ENCODE measurements at regions not wholly inside any gene's neighbourhood (a gene's known extent, or its start where the extent isn't known, plus 50 kb on each side); places are given as distances from the start of the nearest gene placed in this dataset.

DNA sequence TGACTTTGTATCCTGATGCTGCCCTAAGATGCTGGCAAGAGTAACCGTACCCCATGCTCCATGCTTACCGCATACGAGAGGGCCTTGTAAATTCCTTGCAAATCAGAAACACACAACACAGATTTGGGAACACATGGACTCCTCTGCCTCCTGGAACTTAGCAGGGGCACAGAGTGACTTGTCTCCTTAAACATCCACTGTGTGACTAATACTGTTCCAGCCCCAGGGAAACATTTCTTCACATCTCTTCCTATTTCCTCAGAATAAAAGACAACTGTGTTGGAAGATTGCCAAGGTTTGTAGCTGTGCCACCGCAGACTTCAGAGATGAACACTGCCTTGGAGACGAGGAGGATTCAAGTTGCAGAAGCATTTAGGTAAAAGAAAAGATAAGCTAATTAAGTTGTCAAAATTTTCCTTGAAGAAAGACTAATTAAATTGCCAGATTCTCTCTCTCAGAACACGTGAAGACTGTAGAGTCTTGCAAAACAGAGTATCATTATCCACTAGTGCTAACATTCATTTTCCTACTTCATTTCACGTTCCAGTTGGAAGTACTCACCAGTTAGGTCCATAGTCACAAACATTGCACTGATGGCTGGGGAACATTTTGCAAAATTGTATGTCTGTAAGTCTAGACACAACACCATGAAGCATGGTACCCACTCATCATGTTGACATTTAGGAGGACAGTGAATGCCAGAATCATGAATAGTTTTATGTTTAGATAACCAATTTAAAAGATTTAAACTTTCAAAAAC is 188.8 kb downstream of the TSN start:
- no peak overlapping the region for H3K27ac ChIP-seq (replicated peaks)
- no peak for TF ChIP-seq POLR2AphosphoS5 (IDR thresholded peaks at IDR 0.05; ENCODE audit: low read depth)
- TF ChIP-seq SPI1 (IDR thresholded peaks at IDR 0.05; ENCODE audit: borderline replicate concordance, low read depth): no peak
- TF ChIP-seq, protein P1, sequence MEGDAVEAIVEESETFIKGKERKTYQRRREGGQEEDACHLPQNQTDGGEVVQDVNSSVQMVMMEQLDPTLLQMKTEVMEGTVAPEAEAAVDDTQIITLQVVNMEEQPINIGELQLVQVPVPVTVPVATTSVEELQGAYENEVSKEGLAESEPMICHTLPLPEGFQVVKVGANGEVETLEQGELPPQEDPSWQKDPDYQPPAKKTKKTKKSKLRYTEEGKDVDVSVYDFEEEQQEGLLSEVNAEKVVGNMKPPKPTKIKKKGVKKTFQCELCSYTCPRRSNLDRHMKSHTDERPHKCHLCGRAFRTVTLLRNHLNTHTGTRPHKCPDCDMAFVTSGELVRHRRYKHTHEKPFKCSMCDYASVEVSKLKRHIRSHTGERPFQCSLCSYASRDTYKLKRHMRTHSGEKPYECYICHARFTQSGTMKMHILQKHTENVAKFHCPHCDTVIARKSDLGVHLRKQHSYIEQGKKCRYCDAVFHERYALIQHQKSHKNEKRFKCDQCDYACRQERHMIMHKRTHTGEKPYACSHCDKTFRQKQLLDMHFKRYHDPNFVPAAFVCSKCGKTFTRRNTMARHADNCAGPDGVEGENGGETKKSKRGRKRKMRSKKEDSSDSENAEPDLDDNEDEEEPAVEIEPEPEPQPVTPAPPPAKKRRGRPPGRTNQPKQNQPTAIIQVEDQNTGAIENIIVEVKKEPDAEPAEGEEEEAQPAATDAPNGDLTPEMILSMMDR (IDR thresholded peaks at IDR 0.05; ENCODE audit: insufficient read depth, low read length): no peak
- no peak overlapping the region for H3K4me3 ChIP-seq (replicated peaks; ENCODE audit: insufficient read depth, low read length)
- no peaks in the 10 kb centered on the region for H3K27me3 ChIP-seq (ENCODE audit: insufficient read depth, poor library complexity, severe bottlenecking)
- DNase-seq (ENCODE audit: low read depth in 1 of 2, low spot score in 1 of 2): peak; percentile 29 to 32

DNA sequence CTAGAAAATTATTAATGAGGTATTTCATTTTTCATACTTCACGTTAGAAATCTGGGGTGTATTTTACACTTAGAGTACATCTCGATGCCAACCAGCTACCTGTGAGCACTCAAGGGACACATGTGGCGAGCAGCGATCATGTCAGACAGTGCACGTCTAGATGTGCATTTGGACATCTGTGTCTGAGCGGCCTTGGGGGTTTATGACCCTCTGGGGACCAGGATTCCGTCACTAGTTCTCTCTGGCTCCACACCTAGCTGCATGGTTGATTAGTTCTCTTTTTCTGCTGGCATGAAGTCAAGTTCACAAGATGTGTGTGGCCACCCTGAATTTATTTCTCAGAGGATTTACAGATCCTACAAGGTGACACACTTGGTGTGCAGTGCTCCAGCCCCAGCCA is 192.2 kb downstream of the TSN start:
- Histone ChIP-seq H3K4me3 (replicated peaks; ENCODE audit: insufficient read depth, low read length) (no peak overlapping the region), H3K27me3 (ENCODE audit: insufficient read depth, poor library complexity, severe bottlenecking) (no peaks in the 10 kb centered on the region), H3K27ac (replicated peaks) (no peak overlapping the region)
- TF ChIP-seq SPI1 (IDR thresholded peaks at IDR 0.05; ENCODE audit: borderline replicate concordance, low read depth): no peak
- DNase-seq (ENCODE audit: low read depth in 1 of 2, low spot score in 1 of 2): no peak

DNA sequence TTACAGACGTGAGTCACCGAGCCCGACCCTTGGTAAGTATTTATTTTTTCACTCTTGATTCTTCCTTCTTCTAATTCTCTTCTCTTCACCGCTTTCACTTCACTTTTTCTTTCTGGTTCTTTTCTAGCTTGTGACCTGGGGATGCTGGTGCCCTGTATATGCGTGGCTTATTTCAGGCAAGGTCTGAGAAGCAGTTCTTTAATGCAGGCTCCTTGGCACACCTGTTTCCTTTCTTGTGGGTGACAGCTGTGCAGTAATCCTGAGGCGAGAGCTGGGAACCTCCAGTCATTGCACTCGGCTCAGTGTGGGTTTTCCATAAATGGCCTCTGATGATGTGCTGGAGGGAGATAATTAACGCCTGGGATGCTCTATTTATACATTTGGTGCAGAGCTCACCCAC is 193.8 kb downstream of the TSN start:
- Histone ChIP-seq H3K4me3 (replicated peaks; ENCODE audit: insufficient read depth, low read length) (no peak overlapping the region), H3K27ac (replicated peaks) (no peak overlapping the region), H3K27me3 (ENCODE audit: insufficient read depth, poor library complexity, severe bottlenecking) (no peaks in the 10 kb centered on the region)
- TF ChIP-seq SPI1 (IDR thresholded peaks at IDR 0.05; ENCODE audit: borderline replicate concordance, low read depth) (no peak), POLR2AphosphoS5 (IDR thresholded peaks at IDR 0.05; ENCODE audit: low read depth) (no peak), GABPA (IDR thresholded peaks at IDR 0.05; ENCODE audit: low read depth) (no peak)
- TF ChIP-seq, protein P2, sequence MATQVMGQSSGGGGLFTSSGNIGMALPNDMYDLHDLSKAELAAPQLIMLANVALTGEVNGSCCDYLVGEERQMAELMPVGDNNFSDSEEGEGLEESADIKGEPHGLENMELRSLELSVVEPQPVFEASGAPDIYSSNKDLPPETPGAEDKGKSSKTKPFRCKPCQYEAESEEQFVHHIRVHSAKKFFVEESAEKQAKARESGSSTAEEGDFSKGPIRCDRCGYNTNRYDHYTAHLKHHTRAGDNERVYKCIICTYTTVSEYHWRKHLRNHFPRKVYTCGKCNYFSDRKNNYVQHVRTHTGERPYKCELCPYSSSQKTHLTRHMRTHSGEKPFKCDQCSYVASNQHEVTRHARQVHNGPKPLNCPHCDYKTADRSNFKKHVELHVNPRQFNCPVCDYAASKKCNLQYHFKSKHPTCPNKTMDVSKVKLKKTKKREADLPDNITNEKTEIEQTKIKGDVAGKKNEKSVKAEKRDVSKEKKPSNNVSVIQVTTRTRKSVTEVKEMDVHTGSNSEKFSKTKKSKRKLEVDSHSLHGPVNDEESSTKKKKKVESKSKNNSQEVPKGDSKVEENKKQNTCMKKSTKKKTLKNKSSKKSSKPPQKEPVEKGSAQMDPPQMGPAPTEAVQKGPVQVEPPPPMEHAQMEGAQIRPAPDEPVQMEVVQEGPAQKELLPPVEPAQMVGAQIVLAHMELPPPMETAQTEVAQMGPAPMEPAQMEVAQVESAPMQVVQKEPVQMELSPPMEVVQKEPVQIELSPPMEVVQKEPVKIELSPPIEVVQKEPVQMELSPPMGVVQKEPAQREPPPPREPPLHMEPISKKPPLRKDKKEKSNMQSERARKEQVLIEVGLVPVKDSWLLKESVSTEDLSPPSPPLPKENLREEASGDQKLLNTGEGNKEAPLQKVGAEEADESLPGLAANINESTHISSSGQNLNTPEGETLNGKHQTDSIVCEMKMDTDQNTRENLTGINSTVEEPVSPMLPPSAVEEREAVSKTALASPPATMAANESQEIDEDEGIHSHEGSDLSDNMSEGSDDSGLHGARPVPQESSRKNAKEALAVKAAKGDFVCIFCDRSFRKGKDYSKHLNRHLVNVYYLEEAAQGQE (IDR thresholded peaks at IDR 0.05; ENCODE audit: insufficient replicate concordance, low read depth): no peak
- TF ChIP-seq, protein P1 (IDR thresholded peaks at IDR 0.05; ENCODE audit: insufficient read depth, low read length): no peak
- no peak for DNase-seq (ENCODE audit: low read depth in 1 of 2, low spot score in 1 of 2)

DNA sequence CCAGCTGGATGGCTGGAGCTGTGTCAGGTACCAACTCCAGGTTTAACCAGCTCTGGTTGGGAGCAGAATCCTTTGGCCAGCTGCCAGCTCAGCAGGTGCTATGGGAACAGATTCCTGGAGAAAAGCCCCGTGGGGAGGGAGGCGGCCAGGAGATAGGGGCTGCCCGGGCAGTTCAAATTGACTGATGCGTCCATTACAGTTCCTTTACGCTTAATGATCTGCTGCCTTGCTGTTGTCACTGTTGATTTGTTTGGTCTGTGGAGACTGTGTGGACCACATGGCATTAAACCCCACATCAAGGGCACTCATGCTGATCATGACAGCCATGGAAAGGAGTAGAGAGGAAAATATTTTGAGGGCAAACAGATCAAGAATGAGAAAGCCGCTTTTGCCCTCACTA is 200.0 kb downstream of the TSN start:
- no peak overlapping the region for H3K4me3 ChIP-seq (replicated peaks; ENCODE audit: insufficient read depth, low read length)
- DNase-seq (ENCODE audit: low read depth in 1 of 2, low spot score in 1 of 2): no peak
- no peak for TF ChIP-seq POLR2AphosphoS5 (IDR thresholded peaks at IDR 0.05; ENCODE audit: low read depth)
- TF ChIP-seq, protein P2 (IDR thresholded peaks at IDR 0.05; ENCODE audit: insufficient replicate concordance, low read depth): no peak
- TF ChIP-seq GABPA (IDR thresholded peaks at IDR 0.05; ENCODE audit: low read depth): no peak
- TF ChIP-seq, protein P1 (IDR thresholded peaks at IDR 0.05; ENCODE audit: insufficient read depth, low read length): no peak
- TF ChIP-seq SPI1 (IDR thresholded peaks at IDR 0.05; ENCODE audit: borderline replicate concordance, low read depth): no peak
- H3K27ac ChIP-seq (replicated peaks): no peak overlapping the region
- peaks cover 2% of the 10 kb centered on the region for H3K27me3 ChIP-seq (ENCODE audit: insufficient read depth, poor library complexity, severe bottlenecking)

Data from HL-60 (cell line).